ENCODE measurements at regions not wholly inside any gene's neighbourhood (a gene's known extent, or its start where the extent isn't known, plus 50 kb on each side); places are given as distances from the start of the nearest gene placed in this dataset.

DNA sequence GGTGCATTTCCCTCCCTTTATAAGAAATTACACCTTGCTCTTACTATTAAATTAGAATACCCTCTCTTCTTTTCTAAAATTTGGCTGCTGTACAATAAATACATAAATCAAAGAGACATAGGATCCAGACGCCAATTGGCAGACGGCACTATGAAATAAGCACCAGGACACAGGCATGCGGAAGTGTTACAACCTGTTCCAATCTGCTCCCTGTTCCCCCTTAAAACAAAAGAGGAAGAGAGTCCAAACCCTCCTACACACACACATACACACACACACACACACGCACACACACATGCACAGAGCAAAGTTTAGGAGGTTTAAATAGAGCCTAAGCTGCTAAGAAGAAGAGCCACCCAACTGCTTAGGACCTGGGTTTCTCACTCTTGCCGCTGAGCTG lies 75.6 kb upstream of the ZNF507 start:
- Histone ChIP-seq H2AFZ (ENCODE audit: low read depth) (no peak overlapping the region), H3K9me3 (no peaks in the 10 kb centered on the region), H3K4me1 (ENCODE audit: control insufficient read depth in 1 of 2, insufficient read depth in 2 of 2, low read depth in 1 of 2, low read length in 1 of 2) (peaks cover 0 to 3% of the 10 kb centered on the region in 2 experiments; a peak in 1 of 4 replicates), H3K27me3 (ENCODE audit: insufficient read depth) (no peaks in the 10 kb centered on the region), H3K4me3 (ENCODE audit: low read depth in 2 of 2, low read length in 1 of 2) (no peak overlapping the region), H4K20me1 (ENCODE audit: insufficient read depth) (no peaks in the 10 kb centered on the region), H3K9ac (no peak overlapping the region), H3K36me3 (replicated peaks in 1 of 2; ENCODE audit: control insufficient read depth in 1 of 2, insufficient read depth in 2 of 2, low read length in 1 of 2) (no peaks in the 10 kb centered on the region), H3K27ac (ENCODE audit: low read depth in 2 of 2, low read length in 1 of 2) (no peak overlapping the region), H3K9me2 (no peaks in the 10 kb centered on the region), H3K79me2 (ENCODE audit: insufficient read depth) (no peaks in the 10 kb centered on the region), H3F3A (replicated peaks; ENCODE audit: insufficient read depth) (no peaks in the 10 kb centered on the region), H3K4me2 (no peak overlapping the region)
- WGBS (ENCODE audit: low lambda C conversion rate), result 63% methylated on average over 5 of the region's 5 CpGs
- no peak for TF ChIP-seq MEF2A (IDR thresholded peaks at IDR 0.05; ENCODE audit: borderline replicate concordance, low read depth)
- TF ChIP-seq CHD2 (IDR thresholded peaks at IDR 0.05; ENCODE audit: low read length, partially characterized antibody), result no peak
- no peak for TF ChIP-seq FOXM1 (IDR thresholded peaks at IDR 0.05; ENCODE audit: low read depth)
- TF ChIP-seq EP300 (IDR thresholded peaks at IDR 0.05; ENCODE audit: borderline replicate concordance in 1 of 2, low read depth in 1 of 2, low read length in 1 of 2), result no peak
- TF ChIP-seq SIN3A (IDR thresholded peaks at IDR 0.05; ENCODE audit: borderline replicate concordance, low read depth, low read length), result no peak
- no peak for TF ChIP-seq TAF1 (IDR thresholded peaks at IDR 0.05; ENCODE audit: borderline replicate concordance, low read depth, low read length)
- DNase-seq, result no peak
- POLR2A ChIA-PET, result no interaction called here
- CTCF ChIA-PET, result interaction anchor here (1.1 to 2.2 kb wide), 2 partner anchors 9 to 70 kb away, joined by 3 to 4 read pairs; no protein-coding TSS in a partner anchor

DNA sequence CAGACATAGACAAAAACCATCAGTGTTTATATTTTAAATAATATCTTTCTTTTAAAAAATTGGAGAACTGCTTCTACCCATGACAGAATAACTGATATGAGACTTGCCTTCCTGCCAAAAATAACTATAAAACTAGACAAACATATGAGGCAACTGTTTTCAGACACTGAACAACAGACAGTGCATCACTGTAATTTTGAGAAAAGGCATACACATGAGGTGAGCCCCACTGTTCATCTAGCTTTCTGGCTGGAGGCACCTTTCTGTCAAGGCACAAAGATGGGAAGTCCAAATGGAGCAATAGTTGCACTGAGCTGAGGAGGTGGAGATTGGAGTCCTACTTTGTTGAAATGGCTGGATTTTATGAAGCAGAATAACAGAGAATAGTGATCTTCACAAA lies 71.9 kb upstream of the ZNF507 start:
- H3K4me1 ChIP-seq (ENCODE audit: control insufficient read depth in 1 of 2, insufficient read depth in 2 of 2, low read depth in 1 of 2, low read length in 1 of 2), result no peaks in the 10 kb centered on the region
- H3F3A ChIP-seq (replicated peaks; ENCODE audit: insufficient read depth), result no peaks in the 10 kb centered on the region
- H3K9me2 ChIP-seq, result no peaks in the 10 kb centered on the region; the same call in 1 of the 2 replicates
- no peaks in the 10 kb centered on the region for H3K79me2 ChIP-seq (ENCODE audit: insufficient read depth)
- H3K9me3 ChIP-seq, result no peaks in the 10 kb centered on the region
- H3K4me3 ChIP-seq (ENCODE audit: low read depth in 2 of 2, low read length in 1 of 2), result no peak overlapping the region
- ChIA-PET CTCF (no interaction called here), POLR2A (no interaction called here)
- no peaks in the 10 kb centered on the region for H4K20me1 ChIP-seq (ENCODE audit: insufficient read depth)
- no peaks in the 10 kb centered on the region for H3K36me3 ChIP-seq (replicated peaks in 1 of 2; ENCODE audit: control insufficient read depth in 1 of 2, insufficient read depth in 2 of 2, low read length in 1 of 2)
- TF ChIP-seq GATA2 (CRISPR knock-in tag; IDR thresholded peaks at IDR 0.05), result no peak
- no peak overlapping the region for H3K9ac ChIP-seq
- no peak for DNase-seq
- no peak overlapping the region for H2AFZ ChIP-seq (ENCODE audit: low read depth)
- H3K27ac ChIP-seq (ENCODE audit: low read depth in 2 of 2, low read length in 1 of 2), result no peak overlapping the region
- H3K27me3 ChIP-seq (ENCODE audit: insufficient read depth), result no peaks in the 10 kb centered on the region
- H3K4me2 ChIP-seq, result no peak overlapping the region

DNA sequence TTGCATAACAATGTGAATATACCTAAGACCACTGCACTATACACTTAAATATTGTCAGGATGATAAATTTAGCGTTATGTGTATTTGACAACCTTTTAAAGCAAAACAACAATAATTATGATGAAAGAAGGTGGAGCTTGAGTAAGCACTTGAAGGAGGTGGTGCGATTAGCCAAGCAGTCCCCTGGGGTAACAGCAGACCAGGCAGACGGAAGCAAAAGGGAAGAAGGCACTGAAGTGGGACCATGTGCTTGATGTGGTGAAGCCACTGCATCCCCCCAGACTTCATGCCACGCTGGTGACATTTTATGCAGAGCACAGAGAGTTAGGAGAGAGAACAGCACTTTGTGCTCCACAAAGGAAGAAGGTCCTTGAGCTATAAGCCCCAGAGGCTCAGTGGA lies 58.3 kb upstream of the ZNF507 start:
- Histone ChIP-seq H3K27ac (ENCODE audit: low read depth in 2 of 2, low read length in 1 of 2) (no peak overlapping the region), H3K79me2 (ENCODE audit: insufficient read depth) (no peaks in the 10 kb centered on the region), H3K4me1 (ENCODE audit: control insufficient read depth in 1 of 2, insufficient read depth in 2 of 2, low read depth in 1 of 2, low read length in 1 of 2) (no peaks in the 10 kb centered on the region), H3K36me3 (replicated peaks in 1 of 2; ENCODE audit: control insufficient read depth in 1 of 2, insufficient read depth in 2 of 2, low read length in 1 of 2) (no peaks in the 10 kb centered on the region), H4K20me1 (ENCODE audit: insufficient read depth) (no peaks in the 10 kb centered on the region), H3K4me2 (no peak overlapping the region), H2AFZ (ENCODE audit: low read depth) (no peak overlapping the region), H3K27me3 (ENCODE audit: insufficient read depth) (no peaks in the 10 kb centered on the region), H3F3A (replicated peaks; ENCODE audit: insufficient read depth) (no peaks in the 10 kb centered on the region), H3K9ac (no peak overlapping the region), H3K9me2 (no peaks in the 10 kb centered on the region), H3K9me3 (no peaks in the 10 kb centered on the region), H3K4me3 (ENCODE audit: low read depth in 2 of 2, low read length in 1 of 2) (no peak overlapping the region)
- no peak for DNase-seq
- WGBS (ENCODE audit: low lambda C conversion rate), result 35% methylated on average over 4 of the region's 4 CpGs
- POLR2A ChIA-PET, result no interaction called here
- CTCF ChIA-PET, result interaction anchor here (1.1 kb wide), 1 partner anchor 59 kb away, joined by 3 read pairs; no protein-coding TSS in a partner anchor
- TF ChIP-seq RFX5 (IDR thresholded peaks at IDR 0.05; ENCODE audit: low read length) (no peak), RXRA (IDR thresholded peaks at IDR 0.05; ENCODE audit: borderline replicate concordance, low read depth) (no peak), EZH2phosphoT487 (IDR thresholded peaks at IDR 0.05; ENCODE audit: borderline replicate concordance, low read depth) (no peak), NFIC (IDR thresholded peaks at IDR 0.05; ENCODE audit: borderline replicate concordance) (no peak), GATA2 (CRISPR knock-in tag; IDR thresholded peaks at IDR 0.05) (no peak), TAF1 (IDR thresholded peaks at IDR 0.05; ENCODE audit: borderline replicate concordance, low read depth, low read length) (no peak), FOXM1 (IDR thresholded peaks at IDR 0.05; ENCODE audit: low read depth) (no peak), SIN3A (IDR thresholded peaks at IDR 0.05; ENCODE audit: borderline replicate concordance, low read depth, low read length) (no peak), MEF2A (IDR thresholded peaks at IDR 0.05; ENCODE audit: borderline replicate concordance, low read depth) (no peak), RCOR1 (IDR thresholded peaks at IDR 0.05; ENCODE audit: low read length) (no peak), JUND (IDR thresholded peaks at IDR 0.05) (no peak)
- TF ChIP-seq, protein P1, sequence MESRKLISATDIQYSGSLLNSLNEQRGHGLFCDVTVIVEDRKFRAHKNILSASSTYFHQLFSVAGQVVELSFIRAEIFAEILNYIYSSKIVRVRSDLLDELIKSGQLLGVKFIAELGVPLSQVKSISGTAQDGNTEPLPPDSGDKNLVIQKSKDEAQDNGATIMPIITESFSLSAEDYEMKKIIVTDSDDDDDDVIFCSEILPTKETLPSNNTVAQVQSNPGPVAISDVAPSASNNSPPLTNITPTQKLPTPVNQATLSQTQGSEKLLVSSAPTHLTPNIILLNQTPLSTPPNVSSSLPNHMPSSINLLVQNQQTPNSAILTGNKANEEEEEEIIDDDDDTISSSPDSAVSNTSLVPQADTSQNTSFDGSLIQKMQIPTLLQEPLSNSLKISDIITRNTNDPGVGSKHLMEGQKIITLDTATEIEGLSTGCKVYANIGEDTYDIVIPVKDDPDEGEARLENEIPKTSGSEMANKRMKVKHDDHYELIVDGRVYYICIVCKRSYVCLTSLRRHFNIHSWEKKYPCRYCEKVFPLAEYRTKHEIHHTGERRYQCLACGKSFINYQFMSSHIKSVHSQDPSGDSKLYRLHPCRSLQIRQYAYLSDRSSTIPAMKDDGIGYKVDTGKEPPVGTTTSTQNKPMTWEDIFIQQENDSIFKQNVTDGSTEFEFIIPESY (IDR thresholded peaks at IDR 0.05; ENCODE audit: borderline replicate concordance, low read depth), result no peak
- TF ChIP-seq, protein P2, sequence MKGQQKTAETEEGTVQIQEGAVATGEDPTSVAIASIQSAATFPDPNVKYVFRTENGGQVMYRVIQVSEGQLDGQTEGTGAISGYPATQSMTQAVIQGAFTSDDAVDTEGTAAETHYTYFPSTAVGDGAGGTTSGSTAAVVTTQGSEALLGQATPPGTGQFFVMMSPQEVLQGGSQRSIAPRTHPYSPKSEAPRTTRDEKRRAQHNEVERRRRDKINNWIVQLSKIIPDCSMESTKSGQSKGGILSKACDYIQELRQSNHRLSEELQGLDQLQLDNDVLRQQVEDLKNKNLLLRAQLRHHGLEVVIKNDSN (IDR thresholded peaks at IDR 0.05; ENCODE audit: borderline replicate concordance, low read depth), result no peak
- TF ChIP-seq, protein P3, sequence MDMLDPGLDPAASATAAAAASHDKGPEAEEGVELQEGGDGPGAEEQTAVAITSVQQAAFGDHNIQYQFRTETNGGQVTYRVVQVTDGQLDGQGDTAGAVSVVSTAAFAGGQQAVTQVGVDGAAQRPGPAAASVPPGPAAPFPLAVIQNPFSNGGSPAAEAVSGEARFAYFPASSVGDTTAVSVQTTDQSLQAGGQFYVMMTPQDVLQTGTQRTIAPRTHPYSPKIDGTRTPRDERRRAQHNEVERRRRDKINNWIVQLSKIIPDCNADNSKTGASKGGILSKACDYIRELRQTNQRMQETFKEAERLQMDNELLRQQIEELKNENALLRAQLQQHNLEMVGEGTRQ (IDR thresholded peaks at IDR 0.05; ENCODE audit: borderline replicate concordance, low read depth, low read length), result no peak
- TF ChIP-seq, protein P4, sequence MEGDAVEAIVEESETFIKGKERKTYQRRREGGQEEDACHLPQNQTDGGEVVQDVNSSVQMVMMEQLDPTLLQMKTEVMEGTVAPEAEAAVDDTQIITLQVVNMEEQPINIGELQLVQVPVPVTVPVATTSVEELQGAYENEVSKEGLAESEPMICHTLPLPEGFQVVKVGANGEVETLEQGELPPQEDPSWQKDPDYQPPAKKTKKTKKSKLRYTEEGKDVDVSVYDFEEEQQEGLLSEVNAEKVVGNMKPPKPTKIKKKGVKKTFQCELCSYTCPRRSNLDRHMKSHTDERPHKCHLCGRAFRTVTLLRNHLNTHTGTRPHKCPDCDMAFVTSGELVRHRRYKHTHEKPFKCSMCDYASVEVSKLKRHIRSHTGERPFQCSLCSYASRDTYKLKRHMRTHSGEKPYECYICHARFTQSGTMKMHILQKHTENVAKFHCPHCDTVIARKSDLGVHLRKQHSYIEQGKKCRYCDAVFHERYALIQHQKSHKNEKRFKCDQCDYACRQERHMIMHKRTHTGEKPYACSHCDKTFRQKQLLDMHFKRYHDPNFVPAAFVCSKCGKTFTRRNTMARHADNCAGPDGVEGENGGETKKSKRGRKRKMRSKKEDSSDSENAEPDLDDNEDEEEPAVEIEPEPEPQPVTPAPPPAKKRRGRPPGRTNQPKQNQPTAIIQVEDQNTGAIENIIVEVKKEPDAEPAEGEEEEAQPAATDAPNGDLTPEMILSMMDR (IDR thresholded peaks at IDR 0.05), result no peak

All from SK-N-SH (cell line).